Liver (tissue), 8 donors: ENCODE measurements at regions not wholly inside any gene's neighbourhood (a gene's known extent, or its start where the extent isn't known, plus 50 kb on each side); places are given as distances from the start of the nearest gene placed in this dataset.

Source experiments
- DNase-seq: peaks from one replicate; pipeline ENCODE4 v3.0.0-alpha.2; 2017; ENCODE audit warnings: low spot score
- H3K27ac ChIP-seq, 2 donors: one replicate each; pipeline ENCODE4 v1.7.0; 2013; ENCODE audit warnings: inconsistent platforms in 2 of 2, low read length in 2 of 2, control low read depth in 1 of 2, low read depth in 1 of 2, mild to moderate bottlenecking in 1 of 2
- H3K27me3 ChIP-seq, 4 donors: one replicate each; pipeline versions ENCODE4 v1.6.1 to v1.7.0; 2013; ENCODE audit warnings: low read length in 3 of 4, inconsistent platforms in 1 of 4, mild to moderate bottlenecking in 1 of 4, moderate library complexity in 1 of 4; ENCODE audit not compliant: control insufficient read depth in 4 of 4, insufficient read depth in 4 of 4
- H3K36me3 ChIP-seq, 4 donors: one replicate each; pipeline versions ENCODE4 v1.6.1 to v1.7.0; 2013; ENCODE audit warnings: low read length in 3 of 4, mild to moderate bottlenecking in 3 of 4, low read depth in 1 of 4, moderate library complexity in 1 of 4; ENCODE audit not compliant: control insufficient read depth in 4 of 4, insufficient read depth in 3 of 4
- H3K4me1 ChIP-seq, 4 donors: one replicate each; pipeline versions ENCODE4 v1.6.1 to v1.7.0; 2013; ENCODE audit warnings: low read length in 3 of 4, mild to moderate bottlenecking in 3 of 4, moderate library complexity in 1 of 4; ENCODE audit not compliant: control insufficient read depth in 4 of 4, insufficient read depth in 4 of 4
- H3K4me3 ChIP-seq, 3 donors: one replicate each; pipeline versions ENCODE4 v1.6.1 to v1.7.0; 2013; ENCODE audit warnings: low read length in 3 of 3, control low read depth in 1 of 3, low read depth in 1 of 3, mild to moderate bottlenecking in 1 of 3
- H3K9ac ChIP-seq, 2 donors: one replicate each; pipeline ENCODE4 v1.7.0; 2013; ENCODE audit warnings: low read length in 2 of 2, mild to moderate bottlenecking in 2 of 2, moderate library complexity in 2 of 2, control low read depth in 1 of 2, low read depth in 1 of 2
- H3K9me3 ChIP-seq, 4 donors: one replicate each; pipeline versions ENCODE4 v1.6.1 to v1.7.0; 2013; ENCODE audit warnings: low read length in 3 of 4; ENCODE audit not compliant: control insufficient read depth in 4 of 4
- ATF3 ChIP-seq: IDR thresholded peaks from 2 replicates; pipeline ENCODE4 v1.6.1; 2016; ENCODE audit warnings: antibody characterized with exemption
- CTCF ChIP-seq: fragments of 150-350 bp; IDR thresholded peaks from 2 replicates; pipeline ENCODE4 v1.5.1; 2017; ENCODE audit warnings: improper control_type of control experiment, low read depth, low read length; ENCODE audit not compliant: missing input control
- EGR1 ChIP-seq, 2 donors: IDR thresholded peaks; 2 replicates each; pipeline ENCODE4 v1.6.1; 2016 to 2018; ENCODE audit warnings: antibody characterized with exemption in 2 of 2, low read depth in 2 of 2
- FOXA1 ChIP-seq: IDR thresholded peaks from 2 replicates; pipeline ENCODE4 v1.6.1; 2016; ENCODE audit warnings: antibody characterized with exemption
- FOXA2 ChIP-seq: IDR thresholded peaks from 2 replicates; pipeline ENCODE4 v1.6.1; 2016; ENCODE audit warnings: antibody characterized with exemption
- GABPA ChIP-seq, 2 donors: IDR thresholded peaks in 1 of 2; conservative IDR thresholded peaks in 1 of 2; 2 replicates each; pipeline ENCODE4 v1.6.1; 2016; ENCODE audit warnings: antibody characterized with exemption in 2 of 2, mild to moderate bottlenecking in 1 of 2, moderate library complexity in 1 of 2
- HNF4A ChIP-seq, 2 donors: conservative IDR thresholded peaks; 2 replicates each; pipeline ENCODE4 v1.6.1; 2016; ENCODE audit warnings: antibody characterized with exemption in 2 of 2, mild to moderate bottlenecking in 2 of 2
- HNF4G ChIP-seq: IDR thresholded peaks from 2 replicates; pipeline ENCODE4 v1.6.1; 2016; ENCODE audit warnings: antibody characterized with exemption
- JUND ChIP-seq, 2 donors: IDR thresholded peaks; 2 replicates each; pipeline ENCODE4 v1.6.1; 2016; ENCODE audit warnings: antibody characterized with exemption in 2 of 2
- MAX ChIP-seq: IDR thresholded peaks from 2 replicates; pipeline ENCODE4 v1.6.1; 2016; ENCODE audit warnings: antibody characterized with exemption
- NR2F2 ChIP-seq: IDR thresholded peaks from 2 replicates; pipeline ENCODE4 v1.6.1; 2016; ENCODE audit warnings: antibody characterized with exemption
- RAD21 ChIP-seq, 2 donors: IDR thresholded peaks; 2 replicates each; pipeline ENCODE4 v1.6.1; 2016; ENCODE audit warnings: antibody characterized with exemption in 2 of 2, mild to moderate bottlenecking in 2 of 2
- REST ChIP-seq: IDR thresholded peaks from 2 replicates; pipeline ENCODE4 v1.6.1; 2016; ENCODE audit warnings: antibody characterized with exemption, mild to moderate bottlenecking
- RXRA ChIP-seq, 2 donors: IDR thresholded peaks; 2 replicates each; pipeline ENCODE4 v1.6.1; 2017 to 2018; ENCODE audit warnings: antibody characterized with exemption in 2 of 2, mild to moderate bottlenecking in 1 of 2
- SP1 ChIP-seq: IDR thresholded peaks from 2 replicates; pipeline ENCODE4 v1.6.1; 2018; ENCODE audit warnings: antibody characterized with exemption, mild to moderate bottlenecking
- TAF1 ChIP-seq: conservative IDR thresholded peaks from 2 replicates; pipeline ENCODE4 v1.6.1; 2016; ENCODE audit warnings: antibody characterized with exemption, mild to moderate bottlenecking
- YY1 ChIP-seq: IDR thresholded peaks from 2 replicates; pipeline ENCODE4 v1.6.1; 2016; ENCODE audit warnings: antibody characterized with exemption, mild to moderate bottlenecking
- ZBTB33 ChIP-seq: IDR thresholded peaks from 2 replicates; pipeline ENCODE4 v1.6.1; 2016; ENCODE audit warnings: antibody characterized with exemption
- WGBS: extraction: QIAGEN DNeasy Blood & Tissue Kit; methylation state at CpG from one replicate; pipeline ENCODE4 v1.1.7; 2013; 5-methylcytosine and 5-hydroxymethylcytosine counted together
- donor health status: healthy.
- donor health status: healthy.
- donor health status: healthy.
- donor health status: healthy.
- donor health status: healthy.

- TF ChIP-seq ZBTB33 (no peak), HNF4A (conservative IDR thresholded peaks at IDR 0.05) (no peak), FOXA2 (no peak), FOXA1 (no peak), SP1 (no peak), RAD21 (IDR thresholded peaks at IDR 0.05) (no peak), NR2F2 (no peak), EGR1 (IDR thresholded peaks at IDR 0.05; ENCODE audit: low read depth in 2 of 2) (no peak)
- H3K9ac ChIP-seq: no peak overlapping the region
- no peaks in the 10 kb centered on the region for H3K27me3 ChIP-seq
- H3K4me3 ChIP-seq: no peak overlapping the region
- H3K4me1 ChIP-seq: peaks cover 10 to 46% (median 34%) of the 10 kb centered on the region in 4 donors
- WGBS: 87% methylated on average over 7 of the region's 7 CpGs
- no peaks in the 10 kb centered on the region for H3K9me3 ChIP-seq
- peak overlapping the region; percentile 71 to 77 for H3K27ac ChIP-seq
- DNase-seq: no peak
- H3K36me3 ChIP-seq: no peaks in the 10 kb centered on the region
Measured at GRCh38 chr20:17806107-17806506, 106.3 kb downstream of the BANF2 start.

- Histone ChIP-seq H3K4me3 (no peak overlapping the region), H3K4me1 (peaks cover 7 to 28% (median 20%) of the 10 kb centered on the region in 4 donors), H3K9me3 (no peaks in the 10 kb centered on the region), H3K9ac (no peak overlapping the region), H3K27ac (peak overlapping the region in 1 of 2 donors; percentile 2), H3K36me3 (no peaks in the 10 kb centered on the region), H3K27me3 (no peaks in the 10 kb centered on the region)
- DNase-seq: no peak
- TF ChIP-seq MAX (peak; percentile 86), HNF4A (conservative IDR thresholded peaks at IDR 0.05) (peak; percentile 78 to 85), EGR1 (IDR thresholded peaks at IDR 0.05; ENCODE audit: low read depth in 2 of 2) (peak; percentile 42 to 90), RAD21 (IDR thresholded peaks at IDR 0.05) (peak; percentile 47 to 49), FOXA2 (peak; percentile 48), GABPA (IDR thresholded peaks at IDR 0.05 in 1 of 2, conservative IDR thresholded peaks at IDR 0.05 in 1 of 2) (peak in 1 of 2 donors; percentile 31), ZBTB33 (peak; percentile 20), REST (no peak), TAF1 (no peak), RXRA (IDR thresholded peaks at IDR 0.05) (peak; percentile 98 to 99), HNF4G (peak; percentile 57), ATF3 (peak; percentile 68), JUND (IDR thresholded peaks at IDR 0.05) (peak; percentile 85 to 87), SP1 (peak; percentile 87), NR2F2 (peak; percentile 58), FOXA1 (peak; percentile 17), CTCF (no peak), YY1 (peak; percentile 40)
- WGBS: 46% methylated on average over 2 of the region's 2 CpGs
Measured at GRCh38 chr20:17803765-17804164, 104.0 kb downstream of the BANF2 start.
